ENCODE measurements at regions not wholly inside any gene's neighbourhood (a gene's known extent, or its start where the extent isn't known, plus 50 kb on each side); places are given as distances from the start of the nearest gene placed in this dataset.

DNA sequence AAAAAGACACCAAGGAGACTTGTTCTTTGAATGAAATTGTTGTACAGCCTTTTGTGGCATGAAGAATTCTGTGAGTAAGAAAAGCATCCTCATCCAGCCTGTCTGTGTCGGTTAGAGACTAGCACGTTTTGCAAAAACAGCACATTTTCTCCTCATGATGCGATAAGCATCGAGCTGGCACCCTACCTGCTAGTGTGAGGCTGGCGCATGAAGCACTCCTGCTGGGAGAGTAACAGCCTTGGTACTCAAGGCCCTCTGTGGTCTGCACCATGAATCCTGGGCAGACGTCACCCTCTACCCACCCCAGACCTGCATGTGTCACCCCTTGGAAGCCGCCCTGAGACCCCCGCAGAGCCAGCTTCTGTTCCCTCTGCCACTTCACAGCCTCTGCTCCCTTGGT is 92.6 kb upstream of the TMEM132E start:
- TF ChIP-seq, protein P1, sequence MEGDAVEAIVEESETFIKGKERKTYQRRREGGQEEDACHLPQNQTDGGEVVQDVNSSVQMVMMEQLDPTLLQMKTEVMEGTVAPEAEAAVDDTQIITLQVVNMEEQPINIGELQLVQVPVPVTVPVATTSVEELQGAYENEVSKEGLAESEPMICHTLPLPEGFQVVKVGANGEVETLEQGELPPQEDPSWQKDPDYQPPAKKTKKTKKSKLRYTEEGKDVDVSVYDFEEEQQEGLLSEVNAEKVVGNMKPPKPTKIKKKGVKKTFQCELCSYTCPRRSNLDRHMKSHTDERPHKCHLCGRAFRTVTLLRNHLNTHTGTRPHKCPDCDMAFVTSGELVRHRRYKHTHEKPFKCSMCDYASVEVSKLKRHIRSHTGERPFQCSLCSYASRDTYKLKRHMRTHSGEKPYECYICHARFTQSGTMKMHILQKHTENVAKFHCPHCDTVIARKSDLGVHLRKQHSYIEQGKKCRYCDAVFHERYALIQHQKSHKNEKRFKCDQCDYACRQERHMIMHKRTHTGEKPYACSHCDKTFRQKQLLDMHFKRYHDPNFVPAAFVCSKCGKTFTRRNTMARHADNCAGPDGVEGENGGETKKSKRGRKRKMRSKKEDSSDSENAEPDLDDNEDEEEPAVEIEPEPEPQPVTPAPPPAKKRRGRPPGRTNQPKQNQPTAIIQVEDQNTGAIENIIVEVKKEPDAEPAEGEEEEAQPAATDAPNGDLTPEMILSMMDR (IDR thresholded peaks at IDR 0.05): no peak
- TF ChIP-seq POLR2A (IDR thresholded peaks at IDR 0.05): no peak
